Activated CD4-positive, CD25-positive, alpha-beta regulatory T cell treated with anti-CD3 and anti-CD28 coated beads, Interleukin-2, amount 50 U/mL, for 24 hours (primary cell): ENCODE measurements at regions not wholly inside any gene's neighbourhood (a gene's known extent, or its start where the extent isn't known, plus 50 kb on each side); places are given as distances from the start of the nearest gene placed in this dataset.

ENCODE experiments used
- ATAC-seq, 2 donors: fragments of 150-1000 bp; cut with Tn5 transposase; one replicate each; pipeline ENCODE4 v1.10.0; 2021; ENCODE audit warnings: mild to moderate bottlenecking in 1 of 2, moderate library complexity in 1 of 2

DNA sequence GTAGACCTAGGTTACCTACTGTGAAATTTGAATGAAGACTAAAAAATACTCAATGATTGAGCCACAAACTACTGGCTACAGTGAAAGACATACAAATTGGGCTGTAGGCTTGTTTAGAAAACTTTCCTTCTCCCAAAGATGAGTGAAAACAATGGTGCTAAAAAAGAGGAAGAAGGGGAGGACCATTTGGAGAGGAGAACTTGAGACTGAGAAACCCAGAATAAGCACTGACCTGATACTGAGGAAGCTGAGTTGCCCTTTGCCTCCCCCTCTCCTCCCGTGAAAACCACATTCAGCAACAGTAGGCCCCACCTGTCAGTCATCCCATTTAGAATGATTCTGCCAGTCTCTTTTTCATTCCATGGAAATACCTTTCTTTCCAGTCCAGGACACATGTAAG, 484.0 kb upstream of the TGFBR2 start:
- no peak for ATAC-seq

DNA sequence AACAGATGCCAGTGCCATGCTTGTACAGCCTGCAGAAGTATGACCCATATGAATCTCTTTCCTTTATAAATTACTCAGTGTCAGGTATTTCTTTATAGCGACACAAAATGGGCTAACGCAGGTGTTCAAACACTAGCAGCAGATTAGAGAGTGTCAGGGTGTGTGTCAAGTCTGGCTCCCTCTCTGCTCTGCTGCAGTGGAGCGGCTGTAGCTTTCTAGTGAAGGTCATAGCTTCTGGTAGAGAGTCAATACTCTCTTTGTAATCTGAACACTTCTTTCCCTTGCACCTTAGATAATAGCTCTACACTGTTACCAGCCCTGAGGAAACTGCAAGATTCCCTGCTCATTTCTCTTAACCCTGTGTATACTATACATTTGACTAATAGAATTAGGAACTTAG, 483.2 kb upstream of the TGFBR2 start:
- no peak for ATAC-seq

DNA sequence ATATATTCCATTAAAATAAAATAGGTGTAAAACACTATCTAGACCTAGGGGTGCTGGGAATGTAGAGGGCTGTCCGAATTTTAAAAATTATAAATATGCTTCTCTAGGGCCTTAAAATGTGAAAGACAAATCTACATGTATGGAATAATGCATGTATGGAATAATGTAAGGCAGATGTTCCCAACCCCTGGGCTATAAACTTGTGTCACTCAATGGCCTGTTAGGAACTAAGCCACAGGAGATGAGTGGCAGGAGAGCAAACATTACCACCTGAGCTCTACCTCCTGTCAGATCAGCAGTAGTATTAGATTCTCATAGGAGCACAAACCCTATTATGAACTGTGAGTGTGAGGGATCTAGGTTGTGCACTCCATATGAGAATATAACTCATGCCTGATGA, 482.6 kb upstream of the TGFBR2 start:
- ATAC-seq, result no peak

DNA sequence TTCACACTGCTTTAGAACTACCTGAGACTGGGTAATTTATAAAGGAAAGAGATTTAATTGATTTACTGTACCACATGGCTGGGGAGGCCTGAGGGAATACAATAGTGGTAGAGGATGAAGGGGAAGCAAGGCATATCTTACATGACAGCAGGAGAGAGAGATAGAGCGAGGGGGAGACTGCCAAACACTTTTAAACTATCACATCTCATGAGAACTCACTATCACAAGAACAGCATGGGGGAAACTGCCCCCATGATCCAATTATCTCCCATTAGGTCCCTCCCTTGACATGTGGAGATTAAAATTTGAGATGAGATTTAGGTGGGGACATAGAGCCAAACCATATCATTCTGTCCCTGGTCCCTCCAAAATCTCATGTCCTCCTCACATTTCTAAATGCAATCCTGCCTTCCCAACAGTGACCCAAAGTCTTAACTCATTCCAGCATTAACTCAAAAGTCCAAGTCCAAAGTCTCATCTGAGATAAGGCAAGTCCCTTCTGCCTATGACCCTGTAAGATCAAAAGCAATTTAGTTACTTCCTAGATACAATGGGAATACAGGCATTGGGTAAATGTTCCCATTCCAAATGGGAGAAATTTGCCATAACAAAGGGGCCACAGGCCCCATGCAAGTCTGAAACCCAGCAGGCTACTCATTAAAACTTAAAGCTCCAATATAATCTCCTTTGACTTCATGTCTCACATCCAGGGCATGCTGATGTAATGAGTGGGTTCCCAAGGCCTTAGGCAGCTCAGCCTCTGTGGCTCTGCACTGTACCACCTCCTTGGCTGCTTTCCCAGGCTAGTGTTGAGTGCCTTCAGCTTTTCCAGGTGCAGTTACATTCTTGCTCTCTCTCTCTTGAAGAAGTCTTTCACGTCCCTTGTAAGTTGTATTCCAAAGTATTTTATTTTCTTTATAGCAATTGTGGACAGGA, 481.7 kb upstream of the TGFBR2 start:
- no peak for ATAC-seq

GRCh38 chr3:30129765-30130164, 476.6 kb upstream of the TGFBR2 start:
- no peak for ATAC-seq

- ATAC-seq, result no peak
Measured at GRCh38 chr3:30130391-30130790, 476.0 kb upstream of the TGFBR2 start.

- ATAC-seq, result no peak
Measured at GRCh38 chr3:30131191-30131590, 475.2 kb upstream of the TGFBR2 start.

GRCh38 chr3:30135190-30135589, 471.2 kb upstream of the TGFBR2 start:
- ATAC-seq, result no peak

- no peak for ATAC-seq
Measured at GRCh38 chr3:30139283-30139682, 467.1 kb upstream of the TGFBR2 start.

DNA sequence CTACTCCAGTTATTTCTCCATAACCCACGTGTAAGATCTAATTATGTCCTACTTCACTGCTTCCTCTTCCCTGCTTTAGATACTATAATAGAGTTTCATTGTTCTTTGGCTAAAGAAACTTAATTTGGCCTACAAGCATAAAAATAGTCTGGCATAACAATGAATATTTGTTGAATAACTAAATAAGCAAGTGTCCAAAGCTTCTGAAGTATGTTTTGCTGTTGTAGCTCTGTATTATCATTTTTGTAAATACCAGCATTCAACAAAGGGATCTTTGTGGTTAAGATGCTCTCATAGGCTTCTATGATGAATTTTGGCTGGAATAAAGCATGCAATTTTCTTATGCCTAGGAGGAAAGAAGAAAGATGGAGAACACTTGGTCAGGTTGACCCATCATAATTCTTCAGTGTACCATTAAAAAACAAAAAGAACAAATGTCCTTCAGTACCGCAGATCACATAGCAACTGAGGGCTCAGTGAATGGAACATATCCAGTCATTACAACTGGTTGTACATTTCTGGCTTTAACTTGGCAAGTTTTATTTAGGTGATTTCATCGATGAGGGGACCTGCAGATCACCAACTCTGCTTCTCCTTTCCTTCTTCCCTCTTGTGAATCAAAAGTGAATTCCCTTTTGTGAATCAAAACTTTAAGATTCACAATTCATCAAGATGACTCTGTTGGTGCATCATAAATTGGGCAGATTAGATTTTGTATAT, 465.9 kb upstream of the TGFBR2 start:
- no peak for ATAC-seq

- ATAC-seq, result no peak
Measured at GRCh38 chr3:30141178-30141581, 465.2 kb upstream of the TGFBR2 start.

DNA sequence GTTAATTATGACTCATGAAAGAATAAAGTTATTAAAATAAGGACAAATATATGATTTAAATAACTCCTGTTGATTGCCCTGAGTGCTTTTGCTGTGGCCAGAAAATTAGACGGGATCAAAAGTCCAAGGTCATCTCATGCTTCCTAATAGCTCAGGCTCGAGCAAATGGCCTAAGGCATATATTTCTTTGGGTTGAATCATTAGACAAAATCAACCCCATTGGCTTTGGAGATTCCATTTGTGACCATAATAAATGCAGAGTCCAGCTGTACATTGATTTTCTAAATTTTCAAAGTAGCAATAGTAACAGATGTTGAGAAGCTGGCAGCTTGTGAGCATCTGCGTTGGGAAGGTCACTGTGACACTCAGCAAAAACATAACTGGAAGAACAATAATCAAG, 464.5 kb upstream of the TGFBR2 start:
- ATAC-seq, result no peak

DNA sequence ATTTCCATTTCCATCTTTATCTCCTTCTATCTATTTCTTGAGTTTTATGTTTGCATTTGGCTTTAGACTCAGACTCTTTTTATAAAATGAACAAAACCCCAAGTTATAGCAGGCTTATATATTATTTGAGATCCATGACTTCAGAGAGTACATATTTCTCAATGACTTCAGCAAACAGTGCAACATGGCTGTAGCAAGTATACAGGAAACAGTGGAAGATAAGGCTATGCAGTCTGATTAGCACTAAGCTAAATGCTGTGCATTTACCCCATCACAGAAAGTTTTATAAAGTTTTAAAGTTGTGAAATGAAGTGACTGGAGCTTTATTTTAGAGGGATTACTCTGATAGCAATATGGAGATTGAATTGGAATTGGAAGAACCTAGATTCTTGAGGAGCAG, 463.5 kb upstream of the TGFBR2 start:
- no peak for ATAC-seq

DNA sequence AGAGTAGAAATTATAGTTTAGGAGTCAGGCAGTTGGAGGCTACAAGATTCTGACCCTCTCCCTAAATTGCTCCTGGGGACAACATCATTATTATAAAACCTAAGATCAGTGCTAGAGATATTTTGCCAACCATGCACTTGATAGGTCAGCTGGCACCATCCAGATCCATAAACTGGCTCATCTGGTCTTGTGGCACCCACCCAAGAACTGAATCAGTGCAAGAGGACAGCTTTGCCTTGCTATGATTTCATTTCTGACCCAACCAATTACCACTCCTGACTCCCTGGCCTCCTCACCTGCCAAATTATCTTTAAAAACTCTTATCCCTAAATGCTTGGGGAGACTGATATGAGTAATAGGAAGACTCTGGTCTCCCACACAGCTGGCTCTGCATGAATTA, 461.1 kb upstream of the TGFBR2 start:
- no peak for ATAC-seq

GRCh38 chr3:30146978-30147377, 459.4 kb upstream of the TGFBR2 start:
- no peak for ATAC-seq

GRCh38 chr3:30154853-30155252, 451.5 kb upstream of the TGFBR2 start:
- no peak for ATAC-seq

- ATAC-seq, result no peak
Measured at GRCh38 chr3:30155755-30156154, 450.6 kb upstream of the TGFBR2 start.

DNA sequence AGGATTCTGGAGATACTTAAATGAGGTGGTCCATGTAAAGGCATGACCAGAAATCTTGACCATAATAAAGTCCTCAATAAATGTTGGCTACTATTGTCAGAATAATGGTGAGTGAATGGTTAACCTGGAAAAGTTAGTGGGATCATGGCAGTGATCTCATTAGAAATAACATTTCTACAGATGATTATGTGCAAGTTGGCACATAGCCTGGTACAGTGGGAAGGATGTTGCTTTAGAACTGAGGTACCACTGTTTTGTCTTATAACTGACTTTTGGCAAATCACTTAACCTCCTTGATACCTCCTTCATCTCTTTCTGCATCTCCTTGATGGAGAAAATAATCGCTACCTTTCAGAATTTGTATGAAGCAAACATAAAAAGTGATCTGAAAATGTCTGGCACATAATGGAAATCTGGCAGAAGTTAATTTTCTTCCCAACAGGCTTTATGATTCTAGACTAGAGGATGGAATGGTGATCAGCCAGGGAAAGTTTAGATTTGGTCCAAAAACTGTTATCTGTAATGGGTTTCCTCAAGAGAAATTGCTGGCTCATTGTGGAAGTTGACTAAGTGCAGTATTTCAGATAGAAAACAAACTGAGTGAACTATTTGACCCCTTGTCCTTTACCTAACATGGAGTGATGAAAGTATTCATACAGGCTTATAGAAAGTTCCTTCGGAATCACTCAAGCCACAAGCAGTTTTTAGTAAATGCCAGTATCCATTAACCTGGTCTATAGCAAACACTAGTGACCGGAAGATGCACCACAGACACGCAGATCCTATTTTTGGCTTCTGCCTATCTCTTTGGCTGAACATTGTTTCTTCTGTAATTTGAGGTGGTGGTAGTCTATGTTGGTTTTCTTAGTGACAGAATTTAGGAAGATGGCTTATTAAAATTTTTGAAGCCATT, 449.6 kb upstream of the TGFBR2 start:
- ATAC-seq, result no peak

DNA sequence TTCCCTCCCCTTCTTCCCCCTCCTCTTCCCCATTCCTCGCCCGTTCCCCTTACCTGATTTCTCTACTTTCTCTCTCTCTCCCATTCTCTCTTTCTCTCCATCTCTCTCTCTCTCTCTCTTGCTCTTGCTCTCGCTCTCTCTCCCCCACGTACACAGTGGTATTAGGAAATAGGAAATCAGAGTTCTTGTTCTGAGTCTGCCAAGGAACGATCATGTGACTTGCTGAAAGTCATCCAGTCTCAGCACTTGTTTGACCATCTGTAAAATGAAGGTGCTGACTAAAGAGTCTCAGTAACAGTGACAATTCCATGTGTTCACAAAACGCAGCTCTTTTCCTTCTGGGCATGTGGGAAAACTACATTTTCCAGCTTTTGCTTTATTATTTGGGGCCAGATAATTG, 445.0 kb upstream of the TGFBR2 start:
- ATAC-seq, result no peak

GRCh38 chr3:30162579-30162978, 443.8 kb upstream of the TGFBR2 start:
- no peak for ATAC-seq

DNA sequence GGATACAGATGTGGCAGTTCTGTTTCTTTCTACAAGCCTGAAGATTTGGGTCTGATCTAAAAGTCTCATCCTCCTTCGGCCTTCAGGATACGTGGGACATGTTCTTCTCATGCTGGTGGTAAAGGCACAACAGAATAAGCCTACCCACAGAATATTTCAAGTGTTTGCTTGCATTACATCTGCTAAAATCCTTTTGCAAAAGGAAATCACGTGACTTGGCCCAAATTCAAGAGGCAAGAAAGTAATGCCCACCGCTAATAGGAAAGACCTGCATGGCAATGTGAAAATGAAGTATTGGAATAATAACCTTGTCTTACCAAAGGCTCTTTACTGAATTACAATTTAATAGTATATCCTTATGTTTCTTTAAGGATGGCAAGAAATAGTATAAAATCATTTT, 439.9 kb upstream of the TGFBR2 start:
- ATAC-seq, result no peak

GRCh38 chr3:30167541-30168011, 438.8 kb upstream of the TGFBR2 start:
- ATAC-seq, result no peak

- no peak for ATAC-seq
Measured at GRCh38 chr3:30169487-30169886, 436.9 kb upstream of the TGFBR2 start.
